Activated CD8-positive, alpha-beta memory T cell treated with anti-CD3 and anti-CD28 coated beads, Interleukin-2, amount 50 U/mL, for 24 hours (primary cell): ENCODE measurements at regions not wholly inside any gene's neighbourhood (a gene's known extent, or its start where the extent isn't known, plus 50 kb on each side); places are given as distances from the start of the nearest gene placed in this dataset.
A peak's percentile ranks its signal among the peaks of the same experiment; 100 is the strongest.

ENCODE experiments used
- DNase-seq: peaks from one replicate; pipeline ENCODE4 v3.0.0-alpha.2; 2020; ENCODE audit errors: extremely low read depth

DNA sequence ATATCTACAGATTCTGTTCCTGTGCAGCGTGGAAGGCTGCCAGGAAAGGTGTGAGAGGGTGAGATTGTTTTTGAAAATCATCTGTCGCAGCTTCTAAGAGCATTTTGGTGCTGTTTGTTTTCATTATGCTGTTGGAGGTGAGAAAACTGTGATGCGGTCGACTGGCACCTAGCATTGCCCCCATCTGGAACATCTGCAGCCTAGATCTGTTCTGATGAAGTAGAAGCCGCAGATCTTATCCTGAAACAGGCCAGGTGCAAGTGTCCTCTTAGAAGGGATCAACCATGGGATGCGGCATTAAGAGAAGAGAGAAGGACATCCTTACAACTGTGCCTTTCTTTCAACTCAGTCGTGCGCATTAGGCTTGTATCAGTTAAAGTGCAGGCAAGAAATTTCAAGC lies 167.3 kb downstream of the CDH26 start:
- DNase-seq: no peak

DNA sequence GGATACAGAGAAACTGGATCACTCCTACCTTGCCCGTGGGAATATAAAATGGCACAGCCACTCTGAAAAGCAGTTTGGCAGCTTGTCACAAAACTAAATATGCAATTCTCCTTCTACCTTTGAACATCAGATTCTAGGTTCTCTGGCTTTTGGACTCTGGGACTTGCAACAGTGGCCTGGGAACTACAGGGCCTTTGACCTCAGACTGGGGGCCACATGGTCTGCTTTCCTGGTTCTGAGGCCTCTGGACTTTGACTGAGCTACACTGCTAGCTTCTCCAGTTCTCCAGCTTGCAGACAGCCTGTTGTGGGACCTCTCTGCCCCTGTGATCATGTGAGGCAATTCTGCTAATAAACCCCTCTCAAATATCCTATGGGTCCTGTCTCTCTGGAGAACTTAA lies 168.8 kb downstream of the CDH26 start:
- no peak for DNase-seq

DNA sequence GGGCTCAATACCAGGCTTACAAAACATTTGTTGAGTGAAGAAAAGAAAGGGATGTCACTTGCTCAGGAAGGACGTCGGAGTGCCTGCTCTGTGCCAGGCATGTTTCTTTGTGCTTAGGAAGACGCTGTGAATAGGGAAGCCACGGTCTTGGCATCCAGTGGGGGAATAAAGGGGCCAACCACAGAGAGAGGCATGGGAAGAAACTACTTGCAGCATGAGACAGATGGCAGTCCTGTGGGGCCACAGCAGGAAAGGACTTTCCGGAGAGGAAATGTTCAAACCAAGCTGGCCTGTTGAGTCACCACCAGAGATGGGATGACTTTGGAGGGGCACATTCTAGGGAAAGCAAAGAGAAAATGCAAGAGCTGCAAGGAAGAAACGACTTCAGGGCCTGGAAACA lies 173.2 kb downstream of the CDH26 start:
- no peak for DNase-seq

DNA sequence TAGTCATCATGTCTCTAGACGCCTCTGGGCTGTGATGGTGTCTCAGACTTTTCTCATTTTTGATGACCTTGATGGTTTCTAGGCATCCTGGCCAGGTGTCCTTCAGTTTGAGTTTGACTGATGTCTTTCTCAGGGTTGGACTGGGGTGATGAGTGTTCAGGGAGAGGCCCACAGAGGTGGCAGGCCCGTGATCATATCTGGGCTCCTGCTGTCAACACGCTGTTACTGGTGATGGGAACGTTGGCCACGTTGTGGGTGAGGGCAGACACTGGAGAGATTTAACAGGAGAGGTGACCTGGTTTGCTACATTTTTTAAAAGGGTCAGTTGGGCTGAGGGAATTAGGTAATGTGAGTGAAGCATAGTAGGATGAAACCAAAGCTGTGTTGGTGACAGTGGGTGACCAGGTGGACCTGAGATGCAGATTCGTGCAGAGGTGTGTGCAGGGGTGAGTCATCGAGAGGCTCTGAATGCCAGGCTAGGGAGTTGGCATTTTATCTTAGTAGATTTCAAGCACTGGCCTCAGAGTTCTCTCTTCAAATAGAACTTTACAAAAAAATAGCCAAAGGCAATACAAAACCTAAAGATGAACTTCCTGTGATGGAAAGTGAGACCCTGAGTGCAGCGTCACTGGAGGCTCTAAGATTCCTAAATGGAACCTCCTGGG lies 174.1 kb downstream of the CDH26 start:
- no peak for DNase-seq

DNA sequence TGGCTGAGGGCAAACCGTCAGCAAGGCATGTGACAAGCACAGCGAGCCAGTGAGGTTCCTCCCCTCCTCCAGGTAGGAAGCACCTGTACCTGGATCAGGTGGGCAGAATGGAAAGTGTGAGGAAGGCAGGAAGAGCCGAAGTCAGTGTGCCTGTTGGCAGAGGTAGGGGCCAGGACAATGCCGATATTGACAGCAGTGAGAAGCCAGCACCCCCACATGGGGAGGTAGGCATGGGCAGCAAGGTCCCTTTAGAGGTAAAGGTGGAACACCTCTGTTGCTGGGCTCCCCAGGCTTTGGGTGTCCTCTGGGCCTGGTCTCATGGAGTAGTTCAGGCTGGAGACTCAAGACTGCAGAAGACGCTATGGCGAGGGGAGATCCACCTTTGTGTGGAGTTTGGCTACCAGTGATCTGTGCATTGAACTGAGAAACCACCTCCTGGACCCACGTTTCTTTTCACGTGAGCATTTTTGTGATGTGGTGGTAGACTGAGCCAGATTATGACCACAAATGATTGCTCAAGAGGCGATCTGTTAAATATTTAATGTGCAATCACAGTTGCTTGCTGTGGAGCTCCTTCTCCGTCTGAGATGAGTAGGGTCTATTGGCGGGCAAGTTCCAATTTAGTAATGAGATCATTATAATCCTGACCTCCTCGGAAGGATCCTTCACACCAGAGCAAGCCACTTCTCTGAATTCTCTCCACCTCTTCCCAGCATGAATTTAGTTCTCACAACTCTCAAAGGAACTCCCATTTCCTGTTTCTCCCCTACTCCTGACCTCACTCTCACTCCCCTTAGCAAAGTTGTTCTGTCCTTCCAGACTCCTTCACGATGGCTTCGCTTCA lies 174.8 kb downstream of the CDH26 start:
- no peak for DNase-seq

DNA sequence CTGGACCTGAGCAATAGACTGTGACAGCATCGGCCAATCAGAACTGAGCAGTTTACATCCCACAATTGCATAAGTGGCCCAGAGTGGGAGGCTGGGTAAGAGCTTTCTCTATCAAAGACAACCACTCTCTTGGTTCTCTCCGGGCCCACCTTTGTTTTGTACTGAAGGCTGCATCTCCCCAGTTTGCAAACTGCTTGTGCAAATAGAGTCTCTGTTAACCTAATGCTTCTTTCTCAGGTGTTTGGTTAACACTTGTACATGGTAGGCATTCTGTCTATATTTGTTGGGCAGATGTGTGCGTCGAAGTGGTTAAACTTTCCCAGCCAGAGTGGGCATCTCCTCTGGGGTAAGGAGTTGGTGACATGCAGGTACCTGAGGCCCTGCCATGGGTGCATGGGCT lies 177.1 kb downstream of the CDH26 start:
- no peak for DNase-seq

DNA sequence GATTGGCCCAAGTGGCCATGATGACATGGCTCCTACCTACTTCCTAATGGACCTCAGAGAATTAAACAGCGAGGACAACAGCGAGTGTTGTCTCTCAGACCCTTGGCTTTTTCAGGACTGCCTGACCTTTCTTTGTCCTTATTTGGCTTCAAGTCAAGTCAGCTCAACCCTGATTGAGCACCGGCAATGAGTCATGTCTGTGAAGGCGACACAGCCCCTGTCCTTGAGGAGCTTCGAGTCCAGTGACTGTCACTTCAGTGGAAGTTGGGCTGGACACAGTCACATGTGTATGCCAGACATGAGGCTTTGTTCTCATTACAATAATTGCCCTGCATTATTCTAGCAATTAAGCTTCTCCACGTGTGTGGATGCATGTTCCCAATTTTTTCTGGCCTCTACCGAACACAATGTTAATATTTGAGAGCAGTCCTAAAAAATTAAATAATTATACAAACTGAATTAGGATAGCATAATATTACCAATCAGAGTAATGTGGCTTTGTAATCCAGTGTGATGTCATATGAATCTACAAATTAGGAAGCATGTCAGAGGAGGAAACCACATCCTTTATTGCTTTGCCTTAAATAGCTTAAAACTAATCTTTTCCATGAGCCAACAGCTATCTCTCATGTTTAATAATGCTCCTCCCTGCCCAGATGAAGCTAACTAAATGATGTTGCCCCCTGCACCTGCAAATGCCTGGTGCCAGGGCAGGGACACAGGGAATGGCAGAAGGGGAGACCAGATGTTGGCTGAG lies 178.6 kb downstream of the CDH26 start:
- DNase-seq: no peak

DNA sequence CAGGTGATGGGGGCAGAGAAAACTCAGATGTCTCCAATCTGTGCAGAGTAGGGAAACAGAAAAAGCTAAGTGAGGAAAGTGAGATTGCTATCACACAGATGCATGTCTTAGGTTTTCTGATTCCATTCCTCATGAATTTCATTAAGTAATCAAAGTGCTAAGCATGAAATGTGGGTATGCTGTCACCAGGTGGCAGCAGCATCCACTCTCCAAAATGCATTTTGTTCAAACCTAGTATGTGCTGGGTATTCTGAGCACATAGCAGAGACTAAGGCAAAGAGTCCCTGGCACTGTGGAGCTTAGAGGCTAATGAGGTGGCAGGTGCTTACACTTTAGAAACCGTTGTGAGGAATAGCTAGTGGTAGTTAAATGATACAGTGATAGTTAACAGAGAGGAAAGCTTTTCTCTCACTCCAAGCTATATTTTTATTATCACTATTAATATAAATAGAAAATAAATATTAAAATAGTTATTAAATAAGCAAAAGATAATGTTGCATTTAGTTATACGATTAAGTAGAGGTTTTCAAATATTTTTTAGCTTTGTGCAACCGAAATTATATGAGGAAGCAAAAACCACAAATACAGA lies 179.5 kb downstream of the CDH26 start:
- DNase-seq: no peak

DNA sequence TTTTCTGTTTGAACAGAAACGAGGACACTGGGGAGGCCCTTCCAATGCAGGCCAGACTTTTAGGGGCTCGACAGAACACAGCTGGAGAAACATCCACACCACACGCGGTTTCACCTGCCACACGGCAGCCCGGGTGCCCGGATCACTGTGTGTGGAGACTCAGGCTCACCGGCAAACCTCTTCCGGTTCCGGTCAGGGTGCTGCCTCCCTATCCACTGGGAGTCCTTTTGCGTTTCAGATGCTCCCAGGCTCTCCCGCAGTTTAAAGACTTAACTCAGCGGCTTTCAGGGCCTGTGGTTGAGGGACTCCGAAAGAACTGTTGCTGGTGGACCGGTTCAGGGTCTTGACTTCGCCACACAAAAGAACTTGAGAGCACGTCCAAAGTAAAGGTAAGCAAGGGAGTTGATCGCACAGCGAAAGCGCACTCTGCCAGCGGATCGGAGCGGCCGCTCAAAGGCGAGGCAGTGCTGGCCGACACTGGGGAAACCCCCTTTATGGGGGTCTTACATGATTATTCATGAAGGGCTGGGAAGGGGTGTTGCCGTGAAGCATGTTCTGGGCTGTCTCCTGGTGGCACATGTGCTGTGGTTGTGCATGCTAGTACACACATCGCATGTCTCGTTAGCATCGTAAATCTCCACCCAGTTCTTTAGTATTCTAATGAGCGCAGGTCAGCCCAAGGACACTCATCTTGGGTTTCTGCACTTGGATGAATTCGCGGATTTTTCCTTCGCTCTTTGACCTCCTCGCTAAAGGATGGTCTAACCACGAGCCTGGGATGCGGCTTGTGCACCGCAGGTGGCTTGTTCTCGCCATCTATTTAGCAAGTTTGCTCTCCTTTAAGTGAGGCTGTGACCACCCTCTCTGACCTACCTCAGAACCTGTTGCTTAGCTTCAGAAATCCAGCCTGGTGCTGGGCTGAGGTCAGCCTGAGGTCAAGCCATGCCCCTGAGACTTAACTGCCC lies 180.3 kb downstream of the CDH26 start:
- DNase-seq: peak; percentile 12

DNA sequence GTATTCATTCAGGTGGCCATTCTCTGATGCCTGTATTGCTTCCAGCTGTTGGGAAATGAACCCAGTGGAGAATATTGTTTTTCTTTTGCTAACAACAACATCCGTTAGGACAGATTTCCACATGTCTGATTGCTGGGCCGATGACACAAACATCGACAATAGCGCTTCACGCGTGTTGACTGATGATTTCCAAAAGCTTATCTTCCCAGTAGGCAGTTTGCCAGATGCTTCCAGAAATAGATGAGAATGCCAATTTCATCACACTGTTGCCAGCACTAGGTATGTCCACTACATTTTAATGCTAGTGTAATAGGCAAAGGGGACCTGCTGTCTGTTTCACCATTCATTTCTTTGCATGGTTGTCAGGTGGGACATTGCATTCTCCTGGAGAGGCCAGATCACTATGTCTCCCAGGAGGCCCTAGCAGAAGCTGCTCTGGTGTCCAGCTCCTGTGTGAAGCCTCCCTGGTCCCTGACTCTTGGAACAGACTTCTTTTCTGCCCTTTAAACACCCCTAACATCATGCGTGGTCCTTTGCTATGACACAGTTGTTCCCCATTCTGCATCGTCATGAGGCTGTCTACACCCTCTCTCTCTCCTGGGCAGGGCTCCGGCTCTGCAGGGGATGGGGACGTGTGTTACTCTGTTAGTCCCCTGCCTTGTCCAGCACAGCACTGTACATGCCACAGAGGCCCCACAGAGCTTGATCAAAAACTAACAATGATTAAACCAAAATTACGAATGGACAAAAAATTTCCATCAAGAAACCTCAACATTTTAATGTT lies 181.6 kb downstream of the CDH26 start:
- no peak for DNase-seq

DNA sequence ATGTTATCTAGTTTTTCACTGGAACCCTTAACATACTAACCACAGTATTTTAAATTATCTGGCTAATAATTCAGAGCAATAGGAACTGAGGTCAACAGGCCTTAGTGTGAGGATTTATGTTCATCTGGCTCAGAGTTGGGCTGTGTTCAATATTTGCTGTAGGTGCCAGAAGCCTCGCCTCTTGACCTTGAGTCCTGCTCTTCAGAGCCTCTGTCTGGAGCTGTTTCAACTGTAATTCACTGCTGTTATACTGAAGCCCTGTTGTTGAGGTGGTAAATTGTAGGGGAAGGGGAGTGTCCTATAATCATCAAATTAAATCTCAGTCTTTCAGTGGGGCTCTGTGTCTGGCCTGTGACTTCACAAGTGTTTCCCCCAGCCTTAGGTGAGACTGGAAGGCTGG lies 184.4 kb downstream of the CDH26 start:
- DNase-seq: no peak

DNA sequence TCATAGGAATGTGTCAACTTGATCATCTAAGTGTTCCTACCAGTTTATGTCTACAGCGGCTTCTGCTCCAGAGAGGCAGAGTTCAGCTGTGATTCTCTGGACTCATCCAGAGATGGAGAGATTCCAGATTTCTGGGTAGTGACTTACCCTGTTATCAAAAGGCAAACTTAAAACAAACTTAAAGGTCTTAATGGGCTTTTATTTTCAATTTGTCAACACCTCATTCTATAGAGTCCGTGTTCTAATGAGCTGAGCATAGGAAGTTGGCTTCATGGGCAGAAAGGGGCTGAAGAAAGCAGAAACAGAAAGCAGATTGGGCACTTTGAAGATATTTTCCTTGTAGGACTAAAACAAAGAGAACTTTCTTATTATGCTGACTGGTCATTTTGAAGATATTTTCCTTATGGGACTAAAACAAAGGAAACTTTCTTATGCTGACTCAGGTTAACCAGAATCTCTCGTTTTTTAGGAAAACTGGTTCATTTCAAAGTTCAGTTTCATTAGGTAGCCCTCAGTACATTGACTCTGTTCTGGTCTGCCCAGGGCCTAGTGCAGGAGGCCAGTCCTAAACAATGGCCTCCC lies 185.1 kb downstream of the CDH26 start:
- no peak for DNase-seq

DNA sequence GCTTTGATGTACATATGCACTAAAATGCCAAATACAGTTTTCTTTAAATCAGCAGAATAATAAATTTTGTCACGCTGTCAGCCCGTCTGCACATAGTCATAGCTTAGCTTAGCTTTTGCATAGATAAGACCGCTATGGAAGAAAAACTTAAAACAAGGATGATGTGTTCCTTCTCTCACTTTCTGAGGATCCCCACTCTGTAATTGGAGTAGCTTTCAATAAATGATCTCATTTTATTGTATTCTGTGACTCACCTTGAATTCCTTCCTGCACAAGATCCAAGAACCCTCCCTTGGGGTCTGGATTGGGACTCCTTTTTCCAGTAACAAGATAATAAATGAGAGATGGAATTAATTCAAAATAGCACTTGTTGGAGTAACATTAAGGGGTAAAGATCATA lies 186.2 kb downstream of the CDH26 start:
- no peak for DNase-seq

DNA sequence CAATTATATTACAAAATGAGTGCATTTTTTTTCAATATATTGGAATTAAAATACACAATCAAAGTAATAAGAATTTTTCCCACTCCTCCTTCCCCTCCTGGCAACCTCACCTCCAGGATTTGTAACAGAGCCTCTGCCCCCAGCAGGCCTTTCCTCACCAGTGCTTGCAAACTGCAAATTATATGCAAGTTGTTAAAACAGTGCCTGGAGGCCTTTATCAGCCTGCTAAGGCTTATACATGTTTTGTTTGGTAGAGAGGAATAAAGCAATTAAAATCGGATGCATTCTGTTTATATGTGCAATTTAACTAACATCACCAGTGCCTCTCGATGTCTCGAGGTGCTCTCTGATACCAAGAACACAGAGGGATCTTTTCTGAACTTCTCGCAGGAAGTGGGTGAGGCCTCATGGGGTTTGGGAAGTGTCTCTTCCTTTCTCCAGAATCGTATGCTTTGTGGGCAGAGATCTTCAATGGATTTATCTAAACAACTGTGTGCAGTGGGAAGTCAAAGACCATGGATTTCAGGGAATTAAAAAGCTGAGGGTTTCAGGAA lies 186.8 kb downstream of the CDH26 start:
- DNase-seq: no peak

DNA sequence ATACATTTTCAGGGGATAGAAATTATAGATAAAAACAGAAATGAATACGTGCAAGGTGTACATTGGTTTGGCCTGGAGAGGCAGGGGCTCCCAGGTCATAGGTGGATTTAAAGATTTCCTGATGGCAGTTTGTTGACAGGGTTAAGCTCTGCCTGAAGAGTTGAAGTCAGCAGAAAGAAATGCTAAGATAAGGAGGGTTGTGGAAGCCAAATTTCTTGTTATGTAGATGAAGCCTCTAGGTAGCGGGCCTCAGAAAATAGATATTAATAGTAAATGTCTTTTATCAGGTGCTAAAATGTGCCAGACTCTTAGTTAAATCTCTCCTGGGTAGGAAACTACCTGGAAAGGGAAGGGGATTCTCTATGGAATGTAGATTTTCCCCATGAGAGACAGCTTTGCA lies 188.8 kb downstream of the CDH26 start:
- no peak for DNase-seq

DNA sequence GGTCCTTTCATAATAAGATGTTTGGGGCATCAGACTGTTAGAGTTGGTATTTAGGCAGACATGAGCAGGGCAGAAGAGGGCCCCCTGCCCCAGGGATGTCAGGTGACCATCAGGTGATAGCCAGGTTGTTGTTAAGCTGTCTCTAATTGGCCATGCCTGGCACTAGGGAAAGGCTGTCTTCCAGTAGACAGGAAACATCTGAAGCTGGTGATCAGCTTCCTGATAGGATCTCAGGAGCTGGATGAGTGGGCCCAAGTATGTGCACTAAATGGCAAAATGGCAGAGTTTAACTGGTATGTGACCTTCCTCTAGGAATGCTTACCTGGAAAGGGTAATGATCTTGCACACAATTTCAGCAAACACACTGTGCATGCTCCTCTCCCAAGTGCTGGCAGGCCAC lies 190.7 kb downstream of the CDH26 start:
- DNase-seq: no peak

DNA sequence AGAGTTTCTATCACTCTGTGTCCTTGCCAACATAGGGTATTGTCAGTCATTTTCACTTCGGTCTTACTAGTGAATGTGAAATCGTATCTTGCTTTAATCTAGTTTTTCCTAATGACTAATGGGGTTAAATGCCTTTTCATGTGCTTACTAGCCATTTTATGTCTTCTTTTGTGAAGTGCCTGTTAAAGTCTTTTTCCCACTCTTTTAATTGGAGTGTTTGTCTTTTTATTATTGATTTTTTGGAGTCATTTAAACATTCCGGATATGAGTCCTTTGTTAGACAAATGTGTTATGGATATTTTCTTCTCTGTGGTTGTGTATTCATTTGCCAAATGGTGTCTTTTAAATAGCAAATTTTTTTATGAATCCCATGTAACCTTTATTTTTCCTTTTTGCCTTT lies 194.6 kb downstream of the CDH26 start:
- no peak for DNase-seq

DNA sequence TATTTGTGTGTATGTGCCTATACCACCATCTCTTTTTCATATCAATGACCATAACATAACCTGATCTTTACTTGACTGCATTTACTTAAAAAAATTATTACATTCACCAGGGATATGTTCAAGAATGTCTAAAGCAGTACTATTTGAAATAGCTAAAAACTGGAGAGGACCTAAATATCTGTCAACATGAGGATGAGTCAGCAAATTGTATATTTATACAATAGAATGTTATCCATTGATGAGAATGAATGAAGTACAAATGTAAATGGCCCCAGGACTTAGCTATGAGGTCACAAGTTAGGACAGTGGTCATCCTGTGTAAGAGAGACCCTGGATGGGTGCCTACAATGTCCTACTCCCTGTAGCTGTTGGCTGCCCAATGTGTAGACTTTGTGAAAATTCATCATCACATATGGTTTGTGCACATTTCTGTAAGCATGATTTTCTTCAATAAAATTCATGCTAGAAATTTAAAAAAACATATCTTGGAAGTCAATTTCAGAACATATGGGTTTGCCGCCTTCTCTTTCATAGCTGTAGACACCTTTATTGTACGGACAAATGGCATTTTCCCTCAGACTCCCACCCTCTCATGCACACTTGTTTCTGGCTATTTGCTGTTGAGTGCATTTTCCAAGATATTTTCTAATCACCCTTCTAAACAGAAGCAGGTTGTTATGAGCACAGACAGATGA lies 202.4 kb downstream of the CDH26 start:
- no peak for DNase-seq

DNA sequence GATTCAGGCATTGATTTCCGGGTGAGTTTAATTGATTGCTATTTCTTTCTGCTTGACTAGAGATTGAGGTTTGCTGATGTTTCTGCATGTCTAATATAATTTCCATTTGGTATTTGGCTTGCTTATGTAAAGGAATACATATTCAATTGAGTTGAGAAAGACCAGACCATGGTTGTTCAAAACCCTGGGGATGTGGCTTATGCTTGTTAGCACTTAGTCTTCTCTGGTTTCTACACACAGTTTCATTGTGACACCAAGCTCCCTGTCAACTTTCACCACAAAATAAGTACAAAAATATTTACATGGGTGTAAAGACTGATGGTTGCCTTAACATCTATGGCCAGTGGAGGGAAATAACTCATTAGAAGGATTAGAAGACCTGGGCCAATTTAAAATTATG lies 209.6 kb downstream of the CDH26 start:
- no peak for DNase-seq
